Heart left ventricle (tissue), 13 donors: ENCODE measurements at regions not wholly inside any gene's neighbourhood (a gene's known extent, or its start where the extent isn't known, plus 50 kb on each side); places are given as distances from the start of the nearest gene placed in this dataset.

ENCODE experiments used
- CTCF ChIP-seq, 12 donors: fragments of 200-600 bp; sonication (generic) in 4 of 12; IDR thresholded peaks; one replicate each; pipeline versions ENCODE4 v1.5.0 to v1.8.0; 2018 to 2022; ENCODE audit warnings: antibody characterized with exemption in 12 of 12, mild to moderate bottlenecking in 5 of 12
- POLR2A ChIP-seq, 2 donors: fragments of 450-650 bp; IDR thresholded peaks; one replicate each; pipeline ENCODE4 v1.6.1; 2017; ENCODE audit warnings: antibody characterized with exemption in 2 of 2, mild to moderate bottlenecking in 2 of 2, moderate library complexity in 2 of 2
- donor health status: ischemic (EF 13 %, LVEDD 7.1; RV severe dilation, severe dysfunction).
- donor health status: DM: no; HTN: yes; CAD: no.
- donor health status: DM: no; HTN: no; CAD: no.
- donor health status: ischemic (EF 25% LVEDD 6.9; RV normal size, moderate dysfunction).
- donor health status: ischemic (EF 25% LVEDD 5.7; RV mildly dilated, moderate dysfunction).
- donor health status: ischemic (EF 35%, LVEDD 5.7; RV mildly dilated, moderate dysfunction).
- donor health status: nonischemic (EF 11% LVEDD 7.7; RV severe dilation, severe dysfunction).
- donor health status: DM: yes; HTN: yes; CAD: no.
- donor health status: PGD.
- donor health status: ischemic (EF 29% LVEDD 5.4; RV normal size, mild dysfunction).
- donor health status: nonischemic (EF 23%, LVEDD 6.1; RV moderate dilation, normal function).

GRCh38 chr2:52145005-52145404, 1113.1 kb upstream of the NRXN1 start:
- TF ChIP-seq CTCF (IDR thresholded peaks at IDR 0.05) (peak in 2 of 12 donors; percentile 4 to 8), POLR2A (IDR thresholded peaks at IDR 0.05) (no peak)
